ENCODE measurements at regions not wholly inside any gene's neighbourhood (a gene's known extent, or its start where the extent isn't known, plus 50 kb on each side); places are given as distances from the start of the nearest gene placed in this dataset.
"Not testable (repeated sequence)": the region's sequence is repeated elsewhere in the genome, so short reads cannot be mapped to it uniquely, and the experiment has no call there.

DNA sequence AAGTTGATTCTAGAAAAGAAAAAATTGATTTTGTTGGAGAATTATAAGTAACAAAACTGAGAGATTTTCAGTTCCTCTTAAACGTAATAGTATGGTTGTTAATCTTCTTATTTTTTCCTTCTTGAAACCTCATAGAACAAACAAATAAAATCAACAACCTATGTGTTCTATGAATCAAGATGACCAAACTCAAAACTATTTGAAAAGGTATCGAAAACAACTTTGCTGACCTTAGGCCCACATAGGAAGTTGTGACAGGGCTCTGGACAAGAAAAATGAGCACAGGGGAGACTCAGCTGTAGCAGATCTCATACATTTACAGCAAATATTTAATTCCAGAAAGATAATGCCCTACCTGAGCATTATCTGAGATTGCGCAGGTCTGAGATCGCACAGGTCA is 169.4 kb upstream of the CCNH start:
- Histone ChIP-seq H3K36me3 (ENCODE audit: insufficient read depth, low read length) (no peaks in the 10 kb centered on the region), H3K4me3 (no peak overlapping the region), H3K9ac (ENCODE audit: insufficient read length) (no peak overlapping the region), H3K27ac (no peak overlapping the region), H3K9me3 (ENCODE audit: low read depth, low read length) (no peaks in the 10 kb centered on the region)
- no peak for DNase-seq (ENCODE audit: low read depth, low spot score)
- no peak for TF ChIP-seq FOXP2 (optimal IDR thresholded peaks at IDR 0.05; ENCODE audit: control extremely low read depth, extremely low read length, insufficient read depth)
- TF ChIP-seq POLR2AphosphoS5 (IDR thresholded peaks at IDR 0.05; ENCODE audit: borderline replicate concordance, low read depth, low read length), result no peak
- no peak for TF ChIP-seq EZH2 (IDR thresholded peaks at IDR 0.05)

DNA sequence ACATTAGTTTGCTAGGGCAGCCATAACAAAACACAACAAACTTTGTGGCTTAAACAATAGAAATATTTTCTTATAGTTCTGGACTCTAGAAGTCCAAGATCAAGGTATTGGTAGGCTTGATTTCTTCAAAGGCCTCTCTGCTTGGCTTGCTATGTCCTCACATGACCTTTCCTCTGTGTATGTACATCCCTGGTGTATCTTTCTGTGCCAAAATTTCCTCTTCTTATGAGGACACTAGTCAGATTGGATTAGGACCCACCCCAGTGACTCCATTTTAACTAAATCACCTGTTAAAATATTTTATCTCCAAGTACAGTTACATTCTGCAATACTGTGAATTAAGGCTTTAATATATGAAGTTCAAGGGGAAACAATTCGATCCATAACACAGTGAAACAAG is 168.9 kb upstream of the CCNH start:
- Histone ChIP-seq H3K4me3 (no peak overlapping the region), H3K9me3 (ENCODE audit: low read depth, low read length) (no peaks in the 10 kb centered on the region), H3K9ac (ENCODE audit: insufficient read length) (no peak overlapping the region), H3K27ac (no peak overlapping the region), H3K36me3 (ENCODE audit: insufficient read depth, low read length) (no peaks in the 10 kb centered on the region)
- DNase-seq (ENCODE audit: low read depth, low spot score), result no peak
- no peak for TF ChIP-seq POLR2AphosphoS5 (IDR thresholded peaks at IDR 0.05; ENCODE audit: borderline replicate concordance, low read depth, low read length)
- TF ChIP-seq EZH2 (IDR thresholded peaks at IDR 0.05), result no peak
- no peak for TF ChIP-seq FOXP2 (optimal IDR thresholded peaks at IDR 0.05; ENCODE audit: control extremely low read depth, extremely low read length, insufficient read depth)

DNA sequence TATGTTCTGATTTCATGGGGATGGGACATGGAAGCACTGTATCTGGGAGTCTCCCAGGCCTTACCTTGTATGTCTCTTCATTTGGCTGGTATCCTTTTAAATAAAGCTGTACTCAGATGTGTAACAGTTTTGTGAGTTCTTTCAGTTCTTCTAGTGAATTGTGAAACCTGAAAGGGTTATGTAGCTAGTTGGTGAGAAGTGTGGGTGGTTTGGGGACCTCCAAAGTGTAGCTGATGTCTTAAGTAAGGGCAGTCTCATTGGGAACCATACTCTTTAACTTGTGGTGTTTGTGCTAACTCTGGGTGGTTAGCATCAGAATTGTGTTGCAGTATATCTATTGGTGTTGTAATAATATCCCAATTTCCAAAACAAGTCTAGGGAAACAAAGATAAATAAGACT is 166.9 kb upstream of the CCNH start:
- H3K36me3 ChIP-seq (ENCODE audit: insufficient read depth, low read length), result no peaks in the 10 kb centered on the region
- H3K9ac ChIP-seq (ENCODE audit: insufficient read length), result no peak overlapping the region
- no peak for DNase-seq (ENCODE audit: low read depth, low spot score)
- H3K4me3 ChIP-seq, result no peak overlapping the region
- TF ChIP-seq FOXP2 (optimal IDR thresholded peaks at IDR 0.05; ENCODE audit: control extremely low read depth, extremely low read length, insufficient read depth), result no peak
- TF ChIP-seq POLR2AphosphoS5 (IDR thresholded peaks at IDR 0.05; ENCODE audit: borderline replicate concordance, low read depth, low read length), result no peak
- TF ChIP-seq EZH2 (IDR thresholded peaks at IDR 0.05), result no peak
- H3K9me3 ChIP-seq (ENCODE audit: low read depth, low read length), result no peaks in the 10 kb centered on the region
- H3K27ac ChIP-seq, result no peak overlapping the region

DNA sequence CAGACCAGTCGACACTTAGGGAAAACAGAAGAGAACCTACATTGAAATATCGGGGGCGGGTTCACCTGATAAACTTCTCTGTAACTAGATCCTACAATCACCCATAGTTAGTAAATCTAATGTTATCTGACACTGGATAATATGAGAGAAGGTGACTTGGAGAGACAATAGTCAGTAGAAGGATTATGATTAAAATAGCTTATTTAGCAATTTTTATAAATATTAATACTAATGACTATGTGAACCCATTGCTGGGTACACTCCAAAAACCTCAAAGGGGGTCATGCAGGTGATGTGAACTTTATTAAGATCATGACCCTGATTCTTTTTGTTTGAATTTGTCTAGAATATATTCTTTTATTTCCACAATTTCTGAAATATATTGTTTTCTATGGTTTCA is 164.1 kb upstream of the CCNH start:
- Histone ChIP-seq H3K4me3 (no peak overlapping the region), H3K27ac (no peak overlapping the region), H3K9me3 (ENCODE audit: low read depth, low read length) (no peaks in the 10 kb centered on the region), H3K9ac (ENCODE audit: insufficient read length) (no peak overlapping the region), H3K36me3 (ENCODE audit: insufficient read depth, low read length) (no peaks in the 10 kb centered on the region)
- no peak for DNase-seq (ENCODE audit: low read depth, low spot score)
- TF ChIP-seq POLR2AphosphoS5 (IDR thresholded peaks at IDR 0.05; ENCODE audit: borderline replicate concordance, low read depth, low read length) (no peak), EZH2 (IDR thresholded peaks at IDR 0.05) (no peak), FOXP2 (optimal IDR thresholded peaks at IDR 0.05; ENCODE audit: control extremely low read depth, extremely low read length, insufficient read depth) (no peak)

DNA sequence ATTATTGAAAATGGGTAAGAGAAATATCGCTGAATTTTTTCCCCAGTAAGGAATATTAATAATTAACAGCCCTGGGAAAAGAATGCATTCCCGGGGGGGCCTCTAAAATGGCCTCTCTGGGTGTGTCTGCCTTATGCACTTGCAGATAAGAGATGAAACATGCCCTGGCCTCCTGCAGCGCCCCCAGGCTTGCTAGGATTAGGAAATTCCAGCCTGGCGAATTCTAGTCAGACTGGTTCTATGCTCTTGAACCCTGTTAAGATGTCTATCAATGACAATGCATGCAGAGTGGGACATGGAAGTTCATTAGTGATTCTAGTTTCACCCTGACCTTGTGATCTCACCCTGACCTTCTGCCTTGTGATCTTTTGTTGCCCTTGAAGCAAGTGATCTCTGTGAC is 163.6 kb upstream of the CCNH start:
- H3K4me3 ChIP-seq; H3K36me3 ChIP-seq (ENCODE audit: insufficient read depth, low read length); H3K9ac ChIP-seq (ENCODE audit: insufficient read length); DNase-seq (ENCODE audit: low read depth, low spot score); H3K9me3 ChIP-seq (ENCODE audit: low read depth, low read length); H3K27ac ChIP-seq: not testable (repeated sequence)

DNA sequence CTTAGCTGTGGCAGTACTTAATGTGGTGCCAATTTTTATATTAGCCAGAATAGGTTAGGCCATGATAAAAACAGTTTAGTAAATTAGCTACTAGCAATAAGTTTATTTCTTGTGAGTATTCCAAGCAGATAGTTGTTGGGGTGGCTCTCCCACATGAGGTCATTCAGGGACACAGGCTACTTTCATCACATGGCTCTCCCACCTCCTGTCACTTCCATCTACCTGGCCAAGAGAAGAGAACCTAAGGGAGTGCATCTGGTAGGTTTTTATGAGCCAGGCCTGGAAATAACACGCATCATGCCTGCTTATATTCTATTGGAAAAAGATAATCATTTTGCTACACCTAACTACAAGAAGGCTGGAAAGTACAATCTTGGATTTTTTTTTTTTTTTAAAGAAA is 161.4 kb upstream of the CCNH start:
- Histone ChIP-seq H3K4me3 (no peak overlapping the region), H3K27ac (no peak overlapping the region), H3K9ac (ENCODE audit: insufficient read length) (no peak overlapping the region), H3K36me3 (ENCODE audit: insufficient read depth, low read length) (no peaks in the 10 kb centered on the region), H3K9me3 (ENCODE audit: low read depth, low read length) (no peaks in the 10 kb centered on the region)
- TF ChIP-seq FOXP2 (optimal IDR thresholded peaks at IDR 0.05; ENCODE audit: control extremely low read depth, extremely low read length, insufficient read depth) (no peak), EZH2 (IDR thresholded peaks at IDR 0.05) (no peak), POLR2AphosphoS5 (IDR thresholded peaks at IDR 0.05; ENCODE audit: borderline replicate concordance, low read depth, low read length) (no peak)
- DNase-seq (ENCODE audit: low read depth, low spot score), result no peak

DNA sequence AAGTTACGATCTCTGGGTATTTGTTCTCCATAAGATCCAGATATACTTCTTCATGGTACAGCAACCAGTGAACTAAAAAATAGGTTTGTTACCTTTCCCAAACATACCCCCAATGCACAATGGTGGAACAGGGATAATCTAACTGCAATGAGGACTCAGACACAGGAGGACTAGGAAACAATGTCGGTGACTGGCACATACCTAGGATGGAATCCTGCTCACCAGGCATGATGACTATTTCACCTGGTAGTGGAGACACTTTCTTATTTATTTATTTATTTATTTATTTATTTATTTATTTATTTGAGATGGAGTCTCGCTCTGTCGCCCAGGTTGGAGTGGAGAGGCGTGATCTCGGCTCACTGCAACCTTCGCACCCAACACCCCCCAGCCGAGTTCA is 159.9 kb upstream of the CCNH start:
- no peak overlapping the region for H3K27ac ChIP-seq
- no peak for TF ChIP-seq FOXP2 (optimal IDR thresholded peaks at IDR 0.05; ENCODE audit: control extremely low read depth, extremely low read length, insufficient read depth)
- no peak for TF ChIP-seq POLR2AphosphoS5 (IDR thresholded peaks at IDR 0.05; ENCODE audit: borderline replicate concordance, low read depth, low read length)
- TF ChIP-seq EZH2 (IDR thresholded peaks at IDR 0.05), result no peak
- no peak overlapping the region for H3K9ac ChIP-seq (ENCODE audit: insufficient read length)
- H3K36me3 ChIP-seq (ENCODE audit: insufficient read depth, low read length), result no peaks in the 10 kb centered on the region
- no peak overlapping the region for H3K4me3 ChIP-seq
- no peaks in the 10 kb centered on the region for H3K9me3 ChIP-seq (ENCODE audit: low read depth, low read length)
- no peak for DNase-seq (ENCODE audit: low read depth, low spot score)

DNA sequence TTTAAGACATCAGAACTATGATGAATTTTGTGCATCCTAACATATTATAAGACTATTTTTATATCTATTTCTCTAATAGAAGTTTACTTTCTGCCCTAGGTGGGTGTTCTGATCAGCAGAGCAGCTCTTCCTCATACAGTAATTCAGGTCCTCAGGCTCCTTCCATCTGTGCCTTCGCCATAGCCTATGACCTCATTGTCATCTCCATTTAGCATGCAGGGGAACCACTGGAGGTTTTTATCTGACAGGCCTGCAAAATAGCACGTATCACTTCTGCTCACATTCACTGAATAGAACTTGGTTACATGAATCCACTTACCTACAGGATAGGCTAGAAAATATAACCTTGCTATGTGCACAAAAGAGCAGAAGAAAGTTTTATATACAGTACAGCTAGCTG is 159.4 kb upstream of the CCNH start:
- Histone ChIP-seq H3K9ac (ENCODE audit: insufficient read length) (no peak overlapping the region), H3K27ac (no peak overlapping the region), H3K4me3 (no peak overlapping the region), H3K9me3 (ENCODE audit: low read depth, low read length) (no peaks in the 10 kb centered on the region), H3K36me3 (ENCODE audit: insufficient read depth, low read length) (no peaks in the 10 kb centered on the region)
- TF ChIP-seq EZH2 (IDR thresholded peaks at IDR 0.05), result no peak
- TF ChIP-seq POLR2AphosphoS5 (IDR thresholded peaks at IDR 0.05; ENCODE audit: borderline replicate concordance, low read depth, low read length), result no peak
- no peak for TF ChIP-seq FOXP2 (optimal IDR thresholded peaks at IDR 0.05; ENCODE audit: control extremely low read depth, extremely low read length, insufficient read depth)
- no peak for DNase-seq (ENCODE audit: low read depth, low spot score)

DNA sequence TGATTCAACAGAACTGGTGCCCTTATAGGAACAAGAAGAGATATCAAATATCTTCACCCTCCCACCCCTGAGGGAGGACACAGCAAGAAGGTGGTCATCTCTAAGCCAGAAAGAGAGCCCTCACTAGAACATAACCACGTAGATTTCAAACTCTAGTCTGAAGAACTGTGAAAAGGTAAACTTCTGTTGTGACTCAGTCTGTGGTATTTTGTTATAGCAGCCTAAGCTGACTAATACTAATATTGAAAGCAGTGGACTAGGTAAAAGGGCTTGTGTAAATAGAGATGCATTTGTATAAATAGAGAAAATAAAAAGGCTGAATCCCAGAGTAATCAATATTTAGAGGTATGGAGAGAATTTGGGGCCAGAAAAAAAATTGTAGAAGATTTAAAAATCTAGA is 157.6 kb upstream of the CCNH start:
- TF ChIP-seq POLR2AphosphoS5 (IDR thresholded peaks at IDR 0.05; ENCODE audit: borderline replicate concordance, low read depth, low read length), result no peak
- no peak for TF ChIP-seq FOXP2 (optimal IDR thresholded peaks at IDR 0.05; ENCODE audit: control extremely low read depth, extremely low read length, insufficient read depth)
- TF ChIP-seq EZH2 (IDR thresholded peaks at IDR 0.05), result no peak
- Histone ChIP-seq H3K4me3 (no peak overlapping the region), H3K36me3 (ENCODE audit: insufficient read depth, low read length) (no peaks in the 10 kb centered on the region), H3K9me3 (ENCODE audit: low read depth, low read length) (no peaks in the 10 kb centered on the region), H3K9ac (ENCODE audit: insufficient read length) (no peak overlapping the region), H3K27ac (no peak overlapping the region)
- no peak for DNase-seq (ENCODE audit: low read depth, low spot score)
